IMR-90 (cell line): ENCODE measurements at regions not wholly inside any gene's neighbourhood (a gene's known extent, or its start where the extent isn't known, plus 50 kb on each side); places are given as distances from the start of the nearest gene placed in this dataset.
"Not testable (repeated sequence)": the region's sequence is repeated elsewhere in the genome, so short reads cannot be mapped to it uniquely, and the experiment has no call there.

ENCODE experiments used
- ATAC-seq: fragments of 200-7000 bp; cut with Tn5 transposase; 2 replicates; pipeline ENCODE4 v1.9.1; 2020; ENCODE audit warnings: low read depth, mild to moderate bottlenecking, moderate library complexity
- BruUV-seq: library from RNA; stranded (reverse); fragments of 400-500 nt; replicated peaks from 2 replicates; lab custom pipeline; 2021; lab: Mats Ljungman, UMichigan
- CTCF ChIA-PET: fragments of 300-600 bp; formaldehyde crosslinking; extraction: SDS; loops from one replicate; lab custom pipeline; 2021; ENCODE audit warnings: antibody characterized with exemption; lab: Yijun Ruan, JAX
- POLR2A ChIA-PET: fragments of 300-600 bp; sonication (Branson Sonifier 250); formaldehyde crosslinking; loops from one replicate; lab custom pipeline; 2022; ENCODE audit warnings: antibody characterized with exemption; ENCODE audit not compliant: unreplicated experiment; lab: Charles Lee
- DNase-seq: peaks from one replicate; pipeline ENCODE4 v3.0.0; 2013
- H2AFZ ChIP-seq: replicated peaks from 2 replicates; pipeline ENCODE3; 2013; ENCODE audit warnings: low read length, mild to moderate bottlenecking; ENCODE audit not compliant: poor library complexity
- H2AK5ac ChIP-seq: 2 replicates; pipeline ENCODE4 v1.6.1; 2013; ENCODE audit warnings: low read depth, low read length, inconsistent platforms
- H2AK9ac ChIP-seq: replicated peaks from 2 replicates; pipeline ENCODE3; 2013; ENCODE audit warnings: mild to moderate bottlenecking, low read depth, low read length, moderate library complexity; ENCODE audit not compliant: poor library complexity
- H2BK120ac ChIP-seq: 2 replicates; pipeline ENCODE4 v1.6.1; 2013; ENCODE audit warnings: low read depth, low read length, inconsistent platforms
- H2BK15ac ChIP-seq: 3 replicates; pipeline ENCODE4 v1.6.1; 2013; ENCODE audit warnings: low read depth, low read length, inconsistent platforms
- H2BK20ac ChIP-seq: 2 replicates; pipeline ENCODE4 v1.6.1; 2013; ENCODE audit warnings: low read depth, mild to moderate bottlenecking, inconsistent platforms, low read length, moderate library complexity
- H2BK5ac ChIP-seq: 2 replicates; pipeline ENCODE4 v1.6.1; 2013; ENCODE audit warnings: mild to moderate bottlenecking, low read depth, low read length, inconsistent platforms; ENCODE audit not compliant: poor library complexity, severe bottlenecking
- H3K14ac ChIP-seq: replicated peaks from 2 replicates; pipeline ENCODE4 v1.6.1; 2013; ENCODE audit warnings: low read depth, low read length, inconsistent platforms
- H3K18ac ChIP-seq: 2 replicates; pipeline ENCODE4 v1.6.1; 2013; ENCODE audit warnings: low read depth, low read length, control low read depth
- H3K23ac ChIP-seq: 2 replicates; pipeline ENCODE4 v1.6.1; 2013; ENCODE audit warnings: low read depth, low read length, inconsistent platforms
- H3K27ac ChIP-seq: 2 replicates; pipeline ENCODE4 v1.5.1; 2013; ENCODE audit warnings: mild to moderate bottlenecking, control low read depth, low read length; ENCODE audit not compliant: insufficient read depth
- H3K27me3 ChIP-seq: 2 replicates; pipeline ENCODE4 v1.6.1; 2013; ENCODE audit warnings: low read length; ENCODE audit not compliant: control insufficient read depth, insufficient read depth
- H3K36me3 ChIP-seq: 2 replicates; pipeline ENCODE4 v1.6.1; 2013; ENCODE audit warnings: low read length, mixed read lengths; ENCODE audit not compliant: control insufficient read depth, insufficient read depth
- H3K4ac ChIP-seq: 2 replicates; pipeline ENCODE4 v1.6.1; 2013; ENCODE audit warnings: low read depth, low read length, inconsistent platforms
- H3K4me1 ChIP-seq: 2 replicates; pipeline ENCODE4 v1.6.1; 2013; ENCODE audit warnings: low read length, mixed read lengths; ENCODE audit not compliant: control insufficient read depth, insufficient read depth
- H3K4me2 ChIP-seq: 2 replicates; pipeline ENCODE4 v1.6.1; 2013; ENCODE audit warnings: low read depth, mild to moderate bottlenecking, control low read depth, low read length, moderate library complexity
- H3K4me3 ChIP-seq: 2 replicates; pipeline ENCODE4 v1.5.1; 2013; ENCODE audit warnings: low read depth, mild to moderate bottlenecking, control low read depth, low read length, moderate library complexity; ENCODE audit not compliant: insufficient read depth
- H3K56ac ChIP-seq: 2 replicates; pipeline ENCODE4 v1.6.1; 2013; ENCODE audit warnings: low read length, inconsistent platforms; ENCODE audit not compliant: insufficient read depth; ENCODE audit errors: extremely low read depth
- H3K79me1 ChIP-seq, 2 experiments: 2 replicates each; pipeline ENCODE4 v1.6.1; 2013; ENCODE audit warnings: low read length in 2 of 2, inconsistent platforms in 1 of 2, low read depth in 1 of 2
- H3K9ac ChIP-seq: 2 replicates; pipeline ENCODE4 v1.6.1; 2013; ENCODE audit warnings: low read depth, low read length, control low read depth
- H3K9me1 ChIP-seq: 2 replicates; pipeline ENCODE4 v1.6.1; 2013; ENCODE audit warnings: low read length, inconsistent platforms; ENCODE audit not compliant: insufficient read depth
- H3K9me3 ChIP-seq: 2 replicates; pipeline ENCODE4 v1.6.1; 2013; ENCODE audit warnings: low read length; ENCODE audit not compliant: control insufficient read depth, insufficient read depth
- H4K20me1 ChIP-seq: 2 replicates; pipeline ENCODE4 v1.6.1; 2013; ENCODE audit warnings: low read length, inconsistent platforms; ENCODE audit not compliant: insufficient read depth
- H4K5ac ChIP-seq: 2 replicates; pipeline ENCODE4 v1.6.1; 2013; ENCODE audit warnings: mild to moderate bottlenecking, low read depth, low read length, control low read depth
- H4K8ac ChIP-seq, 2 experiments: 2 replicates each; pipeline ENCODE4 v1.6.1; 2013; ENCODE audit warnings: low read depth in 2 of 2, low read length in 2 of 2, control low read depth in 1 of 2, inconsistent platforms in 1 of 2
- H4K91ac ChIP-seq: 2 replicates; pipeline ENCODE4 v1.6.1; 2013; ENCODE audit warnings: low read depth, low read length, inconsistent platforms; ENCODE audit not compliant: insufficient read depth
- MAFK ChIP-seq: IDR thresholded peaks from 2 replicates; pipeline ENCODE4 v1.6.1; 2012; ENCODE audit warnings: low read depth, low read length, improper control_type of control experiment
- MXI1 ChIP-seq: IDR thresholded peaks from 2 replicates; pipeline ENCODE4 v1.6.1; 2012; ENCODE audit warnings: low read depth, mild to moderate bottlenecking, low read length, moderate library complexity, borderline replicate concordance
- SMC3 ChIP-seq: fragments of 150-350 bp; IDR thresholded peaks from 2 replicates; pipeline ENCODE4 v1.6.1; 2016; ENCODE audit warnings: low read depth, mild to moderate bottlenecking, antibody characterized with exemption, low read length, moderate library complexity
- WGBS, 2 experiments: methylation state at CpG; one replicate each; pipeline versions ENCODE4 v1.1.5 to v1.1.7; 2013; ENCODE audit warnings: missing lambda C conversion rate in 2 of 2; ENCODE audit not compliant: insufficient read length in 1 of 2; ENCODE audit errors: extremely low coverage in 2 of 2; 5-methylcytosine and 5-hydroxymethylcytosine counted together
- dilution Hi-C: fragments of 300-500 bp; cut with HindIII; formaldehyde crosslinking; loops from one replicate; pipeline ENCODE4 v1.14.3; 2018; ENCODE audit warnings: low sequenced_read_pairs; ENCODE audit not compliant: unreplicated experiment
- in situ Hi-C: fragments of 300-500 bp; cut with MboI; formaldehyde crosslinking; loops from 3 replicates; pipeline ENCODE4 v1.14.3; 2019; ENCODE audit warnings: low sequenced_read_pairs, inconsistent platforms, mixed read lengths
- intact Hi-C: fragments of 100-400 bp; cut with micrococcal nuclease; formaldehyde crosslinking; loops from 2 replicates; pipeline ENCODE4 v1.10.0; 2022

DNA sequence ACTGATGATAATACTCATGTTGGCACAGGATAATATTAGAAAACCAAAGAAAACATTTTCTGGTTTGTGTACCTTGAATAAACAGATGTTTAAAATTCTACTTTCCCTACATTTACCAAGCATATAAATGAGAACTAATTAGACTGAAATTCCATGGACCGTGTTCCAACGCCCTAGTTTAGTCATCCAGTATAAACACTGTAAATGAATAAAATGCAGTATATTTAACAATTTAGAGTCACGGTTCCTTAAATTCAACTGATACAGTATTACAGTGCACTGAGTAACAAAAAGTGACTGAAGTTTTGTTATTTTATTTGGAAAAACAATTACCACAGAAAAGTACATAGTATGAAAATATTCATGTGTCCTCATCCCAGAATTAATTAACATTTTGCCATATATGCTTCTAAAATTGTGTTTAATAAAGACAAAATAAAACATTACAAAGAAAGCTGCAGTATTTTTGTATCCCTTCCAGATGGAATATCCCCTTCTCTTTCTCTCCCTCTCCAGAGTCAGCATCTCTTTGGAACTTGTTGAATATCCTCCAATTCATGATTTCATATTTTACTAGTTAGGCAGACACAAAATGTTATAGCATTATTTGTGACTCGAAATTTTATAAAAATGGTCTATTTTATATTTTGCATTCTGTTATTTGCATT is 112.5 kb downstream of the HMHB1 start:
- no peak overlapping the region for H3K4me3 ChIP-seq

DNA sequence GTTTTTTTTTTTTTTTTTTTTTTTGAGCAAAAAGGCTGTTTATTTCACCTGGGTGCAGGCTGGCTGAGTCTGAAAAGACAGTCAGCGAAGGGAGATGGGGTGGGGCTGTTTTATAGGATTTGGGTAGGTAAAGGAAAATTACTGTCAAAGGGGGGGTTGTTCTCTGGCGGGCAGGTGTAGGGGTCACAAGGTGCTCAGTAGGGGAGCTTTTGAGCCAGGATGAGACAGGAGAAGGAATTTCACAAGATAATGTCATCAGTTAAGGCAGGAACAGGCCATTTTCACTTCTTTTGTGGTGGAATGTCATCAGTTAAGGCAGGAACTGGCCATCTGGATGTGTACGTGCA is 113.0 kb downstream of the HMHB1 start:
- H2AFZ ChIP-seq, H3K23ac ChIP-seq, H3K27me3 ChIP-seq, H4K5ac ChIP-seq, BruUV-seq, H3K9me1 ChIP-seq, POLR2A ChIA-PET, H2BK15ac ChIP-seq, H3K4me2 ChIP-seq, H3K56ac ChIP-seq, ATAC-seq, dilution Hi-C loops, H3K79me1 ChIP-seq, H3K14ac ChIP-seq, H2BK20ac ChIP-seq, H3K9me3 ChIP-seq, H2AK5ac ChIP-seq, DNase-seq, H3K4me3 ChIP-seq, intact Hi-C loops, H4K20me1 ChIP-seq, H3K18ac ChIP-seq, H2AK9ac ChIP-seq, H3K27ac ChIP-seq, H4K8ac ChIP-seq, CTCF ChIA-PET, H3K36me3 ChIP-seq, in situ Hi-C loops, H3K9ac ChIP-seq, H4K91ac ChIP-seq: not testable (repeated sequence)
- Histone ChIP-seq H3K4ac (0 out of 2 replicates have a peak overlapping the region, but pooled peaks have one; percentile 13), H2BK5ac (peak overlapping the region; percentile 95), H2BK120ac (0 out of 2 replicates have a peak overlapping the region, but pooled peaks have one; percentile 7), H3K4me1 (peaks cover 12% of the 10 kb centered on the region)
- WGBS, 2 experiments: 100% methylated on average over 1 of the region's 3 CpGs; no CpG with 5 or more reads in 1 of the 2 experiments

More for the DNA sequence above, 112.5 kb downstream of the HMHB1 start:
- intact Hi-C loops (no loop called here), in situ Hi-C loops (no loop called here), dilution Hi-C loops (no loop called here)
- Histone ChIP-seq H3K9ac (no peak overlapping the region), H3K4ac (peak overlapping the region; percentile 13; the same call in 1 of the 2 replicates), H4K91ac (no peak overlapping the region), H3K79me1 (no peaks in the 10 kb centered on the region), H3K27ac (no peak overlapping the region), H3K27me3 (no peaks in the 10 kb centered on the region), H3K14ac (no peak overlapping the region; the same call in 1 of the 2 replicates), H2AFZ (no peak overlapping the region), H4K8ac (peak overlapping the region in 1 of 2 experiments; percentile 65; a peak in 1 of 4 replicates), H4K5ac (no peak overlapping the region), H2BK15ac (no peak overlapping the region), H2AK5ac (no peak overlapping the region), H2BK5ac (peak overlapping the region; percentile 95), H3K9me1 (no peaks in the 10 kb centered on the region; the same call in 1 of the 2 replicates), H3K4me1 (peaks cover 12% of the 10 kb centered on the region), H3K36me3 (no peaks in the 10 kb centered on the region), H2BK20ac (no peak overlapping the region; the same call in 1 of the 2 replicates), H3K18ac (no peak overlapping the region; the same call in 1 of the 2 replicates), H3K23ac (no peak overlapping the region), H3K56ac (peak overlapping the region; percentile 81), H3K4me2 (peak overlapping the region; percentile 67), H2BK120ac (no peak overlapping the region), H4K20me1 (no peaks in the 10 kb centered on the region), H3K9me3 (no peaks in the 10 kb centered on the region), H2AK9ac (no peak overlapping the region)
- ATAC-seq (peak; percentile 58), DNase-seq (peak; percentile 15)
- WGBS, 2 experiments: no CpG with 5 or more reads among the region's 4 CpGs
- no peak for TF ChIP-seq MAFK
- TF ChIP-seq SMC3: no peak
- TF ChIP-seq MXI1: no peak
- ChIA-PET POLR2A (no interaction called here), CTCF (no interaction called here)
- no TSS peak for BruUV-seq
